Naive B cell (primary cell): ENCODE measurements at regions not wholly inside any gene's neighbourhood (a gene's known extent, or its start where the extent isn't known, plus 50 kb on each side); places are given as distances from the start of the nearest gene placed in this dataset.
"Not testable (repeated sequence)": the region's sequence is repeated elsewhere in the genome, so short reads cannot be mapped to it uniquely, and the experiment has no call there.

ENCODE experiments used
- ATAC-seq, 2 donors: fragments of 150-1000 bp; cut with Tn5 transposase; 2 replicates each; pipeline ENCODE4 v1.10.0; 2021; ENCODE audit warnings: low read depth in 2 of 2, mild to moderate bottlenecking in 2 of 2, moderate library complexity in 2 of 2
- DNase-seq: peaks from one replicate; pipeline ENCODE4 v3.0.0; 2022
- H3K27ac Mint-ChIP-seq, 6 donors: one replicate each; pipeline ENCODE4 v1.8.0; 2020 to 2022; ENCODE audit warnings: mild to moderate bottlenecking in 6 of 6, mixed read lengths in 6 of 6, moderate library complexity in 5 of 6, inconsistent platforms in 2 of 6
- H3K27me3 Mint-ChIP-seq, 3 donors: one replicate each; pipeline ENCODE4 v1.8.0; 2021 to 2022; ENCODE audit warnings: mixed read lengths in 3 of 3, mild to moderate bottlenecking in 1 of 3
- H3K36me3 Mint-ChIP-seq, 2 donors: one replicate each; pipeline ENCODE4 v1.8.0; 2020 to 2022; ENCODE audit warnings: mixed read lengths in 2 of 2, inconsistent platforms in 1 of 2, mild to moderate bottlenecking in 1 of 2
- H3K4me1 Mint-ChIP-seq, 3 donors: one replicate each; pipeline ENCODE4 v1.8.0; 2020 to 2022; ENCODE audit warnings: mixed read lengths in 3 of 3, inconsistent platforms in 1 of 3, mild to moderate bottlenecking in 1 of 3, moderate library complexity in 1 of 3
- H3K4me3 Mint-ChIP-seq, 8 donors: one replicate each; pipeline ENCODE4 v1.8.0; 2020 to 2022; ENCODE audit warnings: mild to moderate bottlenecking in 8 of 8, mixed read lengths in 8 of 8, moderate library complexity in 8 of 8, inconsistent platforms in 2 of 8
- H3K9me3 Mint-ChIP-seq, 7 donors: one replicate each; pipeline ENCODE4 v1.8.0; 2020 to 2022; ENCODE audit warnings: mixed read lengths in 7 of 7, mild to moderate bottlenecking in 5 of 7, inconsistent platforms in 2 of 7, moderate library complexity in 1 of 7

DNA sequence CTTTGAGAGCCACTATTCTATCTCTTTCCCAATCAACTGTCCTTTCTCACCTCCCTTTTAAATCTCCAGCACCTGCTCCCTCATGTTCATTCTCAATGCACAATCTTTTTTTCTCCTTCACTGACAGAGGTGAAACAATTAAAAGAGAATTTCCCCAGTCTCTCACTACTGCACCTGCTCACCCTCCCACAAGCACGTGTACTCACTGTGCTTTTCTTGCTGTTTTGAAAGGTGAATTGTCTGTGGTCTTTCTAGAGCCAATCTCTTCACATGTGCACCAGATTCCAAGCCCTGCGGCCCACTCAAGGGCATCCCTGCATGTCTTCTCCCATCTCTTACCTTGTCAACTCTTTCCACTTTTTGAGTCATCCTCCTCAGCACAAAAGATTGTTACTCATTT, 95.8 kb downstream of the SPDYE17 start:
- peak in 1 of 2 donors; percentile 63 for ATAC-seq
- not testable (repeated sequence) for H3K4me1 Mint-ChIP-seq, H3K9me3 Mint-ChIP-seq, DNase-seq, H3K27ac Mint-ChIP-seq, H3K36me3 Mint-ChIP-seq, H3K4me3 Mint-ChIP-seq
- H3K27me3 Mint-ChIP-seq: peaks cover 21 to 40% (median 36%) of the 10 kb centered on the region in 3 donors

DNA sequence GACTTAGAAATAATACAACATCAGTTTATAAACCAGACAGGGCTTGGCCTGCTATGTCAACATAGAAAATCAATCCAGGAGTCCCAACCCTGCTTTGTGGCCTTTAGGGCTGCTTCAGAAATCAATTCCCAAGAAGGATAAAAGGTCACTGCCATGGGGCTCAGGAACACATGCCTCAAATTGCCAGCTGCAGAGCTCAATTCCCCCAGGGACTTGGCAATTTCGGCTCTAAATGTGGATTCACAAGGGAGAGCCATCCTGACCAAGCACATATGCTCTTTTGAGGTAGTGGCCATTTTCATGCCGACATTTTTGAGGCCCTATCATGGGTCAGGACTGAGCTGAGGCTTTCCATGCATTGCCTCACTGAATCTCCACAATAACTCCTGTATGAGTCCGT, 97.5 kb downstream of the SPDYE17 start:
- not testable (repeated sequence) for H3K9me3 Mint-ChIP-seq, DNase-seq, ATAC-seq, H3K36me3 Mint-ChIP-seq, H3K4me1 Mint-ChIP-seq, H3K4me3 Mint-ChIP-seq
- Mint-ChIP-seq H3K27ac (peak overlapping the region in 1 of 6 donors; percentile 27), H3K27me3 (peaks cover 20 to 44% (median 34%) of the 10 kb centered on the region in 3 donors)

DNA sequence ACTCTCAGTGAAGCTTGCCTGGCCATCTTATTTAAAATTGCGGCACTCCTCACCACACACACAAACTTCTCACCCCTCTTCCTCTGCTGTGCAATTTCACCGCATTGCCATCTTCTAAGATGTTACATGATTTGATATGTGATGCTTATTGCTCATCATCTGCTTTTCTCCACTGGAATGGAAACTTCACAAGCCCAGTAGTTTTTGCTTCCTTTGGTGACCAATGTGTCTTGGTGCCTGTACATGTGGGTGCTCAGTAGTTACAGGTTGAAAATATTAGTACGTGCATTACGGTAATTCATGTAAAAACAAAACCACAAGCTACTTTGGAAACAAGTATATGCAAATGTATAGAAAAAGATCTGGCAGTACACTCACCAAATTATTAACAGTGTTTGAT, 99.2 kb downstream of the SPDYE17 start:
- not testable (repeated sequence) for H3K9me3 Mint-ChIP-seq, H3K4me3 Mint-ChIP-seq, ATAC-seq, H3K27ac Mint-ChIP-seq, H3K4me1 Mint-ChIP-seq, H3K36me3 Mint-ChIP-seq, DNase-seq
- peaks cover 22 to 48% (median 29%) of the 10 kb centered on the region in 3 donors for H3K27me3 Mint-ChIP-seq

DNA sequence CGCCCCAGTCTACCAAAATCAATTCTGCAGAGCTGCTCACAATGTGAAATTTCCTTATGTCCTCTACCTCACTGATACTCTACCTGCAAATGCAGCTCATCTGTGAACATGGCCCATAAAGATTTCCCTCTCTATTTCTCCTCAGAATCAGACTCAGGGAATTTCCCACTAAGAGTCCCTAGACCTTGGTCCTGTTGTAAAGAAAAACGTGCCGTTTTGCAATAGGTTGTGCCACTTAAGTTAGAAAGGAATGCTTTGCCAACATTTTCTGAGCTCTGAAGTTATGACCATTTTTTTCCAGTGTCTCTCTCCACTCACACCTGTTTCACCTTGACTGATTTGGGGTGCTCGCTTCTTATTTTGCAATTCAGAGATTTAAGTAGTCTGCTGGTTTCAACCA, 100.7 kb downstream of the SPDYE17 start:
- not testable (repeated sequence) for H3K4me1 Mint-ChIP-seq, H3K9me3 Mint-ChIP-seq, H3K4me3 Mint-ChIP-seq, ATAC-seq, H3K27ac Mint-ChIP-seq, H3K36me3 Mint-ChIP-seq, DNase-seq
- peaks cover 16 to 33% (median 18%) of the 10 kb centered on the region in 3 donors for H3K27me3 Mint-ChIP-seq

DNA sequence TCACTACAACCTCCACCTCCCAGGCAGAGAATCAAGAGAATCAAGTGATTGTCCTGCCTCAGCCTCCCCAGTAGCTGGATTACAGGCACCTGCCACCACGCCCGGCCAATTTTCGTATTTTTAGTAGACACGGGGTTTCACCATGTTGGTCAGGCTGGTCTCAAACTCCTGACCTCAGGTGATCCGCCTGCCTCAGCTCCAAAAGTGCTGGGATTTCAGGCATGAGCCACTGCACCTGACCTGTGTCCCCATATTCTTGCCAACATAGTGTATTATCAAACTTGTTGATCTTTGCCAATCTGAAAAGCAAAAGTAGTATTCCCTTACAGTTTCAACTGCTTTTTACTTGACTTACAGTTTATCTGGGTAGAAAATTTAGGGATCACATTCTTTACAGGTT, 101.7 kb downstream of the SPDYE17 start:
- not testable (repeated sequence) for H3K4me3 Mint-ChIP-seq, H3K4me1 Mint-ChIP-seq, H3K9me3 Mint-ChIP-seq, H3K27ac Mint-ChIP-seq, ATAC-seq, DNase-seq, H3K36me3 Mint-ChIP-seq
- H3K27me3 Mint-ChIP-seq: peaks cover 8 to 29% (median 18%) of the 10 kb centered on the region in 3 donors

DNA sequence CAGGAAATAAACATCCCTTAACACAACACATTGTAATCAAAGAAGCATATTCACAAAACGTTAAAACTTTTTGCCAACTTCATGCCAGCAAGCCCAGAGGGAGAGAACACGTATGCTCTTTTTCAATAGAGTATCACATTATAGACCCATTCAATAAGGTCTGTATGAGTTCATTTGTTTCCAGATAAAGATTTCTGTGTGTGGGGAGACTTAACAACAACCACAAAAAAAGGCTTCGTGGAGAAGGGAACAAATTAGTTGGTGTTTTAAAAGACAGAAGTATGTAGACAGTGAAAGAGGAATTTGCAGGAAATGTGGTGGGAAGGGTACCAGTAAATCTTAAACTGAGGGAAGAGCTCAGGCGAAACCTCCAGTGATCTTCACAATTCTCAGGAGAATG, 103.4 kb downstream of the SPDYE17 start:
- not testable (repeated sequence) for ATAC-seq, H3K27ac Mint-ChIP-seq, DNase-seq, H3K9me3 Mint-ChIP-seq, H3K36me3 Mint-ChIP-seq, H3K4me1 Mint-ChIP-seq, H3K4me3 Mint-ChIP-seq
- H3K27me3 Mint-ChIP-seq: peaks cover 13 to 24% (median 21%) of the 10 kb centered on the region in 3 donors

DNA sequence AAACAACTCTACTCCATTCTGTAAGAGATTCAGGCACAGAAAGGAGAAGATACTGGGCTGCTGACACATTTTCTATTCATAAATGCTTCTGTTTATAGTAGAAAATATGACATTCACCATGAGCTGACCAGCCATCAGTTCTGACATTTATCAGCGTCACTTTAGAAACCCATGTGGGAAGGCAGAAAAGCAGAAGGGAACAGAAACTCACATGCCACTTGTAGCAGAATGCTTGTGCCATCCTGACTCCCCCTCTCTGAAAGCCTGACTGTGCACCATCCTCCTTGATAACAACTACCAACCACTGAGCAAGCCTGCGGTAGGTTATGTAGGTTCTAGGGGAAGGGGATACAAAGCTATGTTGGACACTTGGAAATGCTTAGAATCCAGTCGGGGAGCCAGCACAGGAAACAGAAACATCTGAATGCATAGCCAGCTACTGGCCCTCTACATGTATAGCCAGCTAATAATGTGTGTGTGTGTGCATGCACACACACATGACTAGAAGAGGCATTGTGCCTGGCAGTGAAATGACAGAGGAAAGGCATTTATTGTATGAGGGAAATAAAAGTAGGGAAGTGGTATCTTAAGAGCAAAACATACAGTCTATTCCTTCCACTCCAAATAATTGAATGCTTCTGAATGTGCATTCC, 104.3 kb downstream of the SPDYE17 start:
- H3K4me3 Mint-ChIP-seq, ATAC-seq, H3K4me1 Mint-ChIP-seq, DNase-seq, H3K9me3 Mint-ChIP-seq, H3K27ac Mint-ChIP-seq, H3K36me3 Mint-ChIP-seq: not testable (repeated sequence)
- H3K27me3 Mint-ChIP-seq: peaks cover 12 to 22% (median 18%) of the 10 kb centered on the region in 3 donors

DNA sequence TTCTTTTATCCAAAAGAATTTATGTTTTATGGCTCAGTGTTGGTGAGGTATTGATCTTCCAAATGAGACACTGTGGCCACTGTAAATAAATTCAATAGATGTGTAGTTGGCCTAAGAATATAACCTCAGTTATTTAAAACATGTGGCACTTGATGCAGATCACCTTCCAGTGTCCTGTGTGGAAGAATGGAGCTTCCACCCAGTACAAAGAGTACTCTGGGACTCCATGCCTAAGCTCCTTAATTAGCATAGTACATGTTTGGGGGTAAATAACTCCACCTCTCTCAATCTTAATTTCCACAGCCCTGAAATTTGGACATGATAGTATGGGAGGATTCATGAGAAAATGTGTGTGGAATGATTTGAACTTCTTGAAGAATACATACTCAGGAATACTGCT, 105.7 kb downstream of the SPDYE17 start:
- not testable (repeated sequence) for DNase-seq, H3K4me3 Mint-ChIP-seq

DNA sequence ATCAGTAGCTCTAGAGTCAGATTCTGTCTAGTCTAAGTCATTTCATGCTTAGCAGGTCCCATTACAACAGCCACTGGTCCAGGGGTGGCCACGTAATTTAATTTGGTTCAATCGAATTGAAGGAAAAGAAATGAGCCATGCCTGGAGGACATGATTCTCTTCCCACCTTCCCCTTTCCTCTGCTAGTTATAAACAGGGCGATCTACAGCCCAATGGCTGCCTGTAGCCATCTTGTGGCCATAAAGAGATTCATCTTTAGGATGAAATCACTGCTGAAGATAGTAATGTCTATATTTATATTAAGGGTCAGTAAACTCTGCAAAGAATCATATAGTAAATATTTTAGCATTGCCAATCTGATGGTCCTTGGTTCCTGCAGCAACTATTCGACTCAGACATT, 107.4 kb downstream of the SPDYE17 start:
- H3K36me3 Mint-ChIP-seq, H3K4me1 Mint-ChIP-seq, ATAC-seq, H3K4me3 Mint-ChIP-seq, H3K9me3 Mint-ChIP-seq, H3K27ac Mint-ChIP-seq, DNase-seq: not testable (repeated sequence)
- H3K27me3 Mint-ChIP-seq: peaks cover 15 to 30% (median 21%) of the 10 kb centered on the region in 3 donors

More for the DNA sequence above, 105.7 kb downstream of the SPDYE17 start:
- not testable (repeated sequence) for H3K36me3 Mint-ChIP-seq, H3K9me3 Mint-ChIP-seq, ATAC-seq, H3K4me1 Mint-ChIP-seq
- Mint-ChIP-seq H3K27ac (peak overlapping the region in 1 of 6 donors; percentile 15), H3K27me3 (peaks cover 15 to 27% (median 23%) of the 10 kb centered on the region in 3 donors)

DNA sequence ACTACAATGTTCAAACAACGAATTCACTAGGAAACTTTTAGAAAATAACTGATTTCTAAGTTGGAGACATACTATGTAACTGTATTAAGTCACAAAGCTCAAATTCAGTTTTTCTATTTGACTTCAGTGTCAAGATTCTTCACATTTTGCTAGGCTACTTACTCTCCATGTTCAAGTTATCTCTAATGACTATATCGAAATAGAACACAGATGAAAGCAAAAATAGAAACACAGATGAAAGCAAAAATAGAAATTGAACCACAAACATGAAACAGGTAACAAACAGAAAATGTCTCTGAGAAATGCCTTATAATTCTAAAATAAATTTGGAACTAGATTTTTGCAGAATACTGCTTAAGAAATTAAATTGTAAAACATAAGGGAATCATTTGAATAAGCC, 113.5 kb downstream of the SPDYE17 start:
- DNase-seq, H3K4me3 Mint-ChIP-seq, H3K36me3 Mint-ChIP-seq, H3K9me3 Mint-ChIP-seq, H3K4me1 Mint-ChIP-seq, ATAC-seq, H3K27ac Mint-ChIP-seq: not testable (repeated sequence)
- H3K27me3 Mint-ChIP-seq: peaks cover 8 to 14% (median 10%) of the 10 kb centered on the region in 3 donors

DNA sequence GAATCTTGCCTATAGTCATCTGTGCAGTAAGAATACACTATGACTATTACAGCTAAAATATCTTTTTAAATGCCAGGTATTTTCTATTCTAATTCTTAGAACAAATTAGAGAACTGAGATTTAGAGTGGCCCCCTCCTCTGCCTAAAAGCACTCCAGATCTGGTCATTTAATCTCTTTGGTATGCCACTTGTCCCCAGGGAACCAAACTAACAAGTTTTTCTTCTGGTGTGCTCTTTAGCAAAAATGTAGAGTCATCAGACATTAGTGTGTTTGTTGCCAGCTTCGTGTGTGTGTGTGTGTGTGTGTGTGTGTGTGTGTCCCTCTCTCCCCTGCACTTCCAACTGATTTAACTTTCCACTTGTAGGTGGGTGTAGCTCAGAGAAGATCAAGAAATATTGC, 117.8 kb downstream of the SPDYE17 start:
- not testable (repeated sequence) for H3K27me3 Mint-ChIP-seq, ATAC-seq, H3K9me3 Mint-ChIP-seq, DNase-seq, H3K4me1 Mint-ChIP-seq, H3K27ac Mint-ChIP-seq, H3K36me3 Mint-ChIP-seq, H3K4me3 Mint-ChIP-seq

DNA sequence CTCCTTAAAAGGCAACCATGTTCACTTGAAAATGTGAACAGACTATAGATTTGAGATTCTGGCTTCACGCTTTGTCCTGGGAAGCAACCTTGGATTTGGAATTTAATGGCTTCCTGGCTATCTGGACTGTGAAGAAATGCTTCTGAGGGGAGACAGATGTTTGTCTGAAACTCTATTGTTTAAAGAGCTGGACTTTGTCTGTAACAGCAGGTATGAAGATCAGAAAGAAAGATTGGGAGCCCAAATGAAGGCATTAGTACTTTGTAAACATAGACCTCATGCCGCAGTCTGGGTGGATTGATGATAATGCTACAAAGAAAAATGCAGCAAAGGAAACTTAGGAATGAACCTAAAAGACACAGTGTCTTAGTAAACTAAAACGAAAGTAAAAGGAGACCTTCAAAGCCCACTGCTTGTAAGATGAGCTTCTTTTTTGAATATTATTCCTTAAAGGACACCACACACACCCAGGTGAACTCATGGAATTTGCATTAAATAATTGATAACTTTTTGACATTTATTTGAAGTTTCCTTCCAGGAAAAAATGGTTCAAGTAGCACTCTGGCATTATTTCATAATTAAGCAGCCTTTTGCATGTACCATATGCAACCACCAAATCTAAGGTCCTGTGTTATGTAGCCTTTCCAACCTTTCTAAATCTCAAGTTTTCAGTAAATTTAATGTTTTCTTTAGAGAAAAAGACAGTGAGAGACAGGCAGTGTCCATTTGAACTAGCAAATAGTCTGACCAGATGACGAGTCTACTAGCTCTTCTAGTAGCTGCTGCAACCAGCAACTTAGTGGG, 119.9 kb downstream of the SPDYE17 start:
- ATAC-seq, H3K9me3 Mint-ChIP-seq, DNase-seq, H3K4me1 Mint-ChIP-seq, H3K27me3 Mint-ChIP-seq, H3K36me3 Mint-ChIP-seq, H3K27ac Mint-ChIP-seq: not testable (repeated sequence)
- peak overlapping the region in 1 of 8 donors; percentile 12 for H3K4me3 Mint-ChIP-seq

DNA sequence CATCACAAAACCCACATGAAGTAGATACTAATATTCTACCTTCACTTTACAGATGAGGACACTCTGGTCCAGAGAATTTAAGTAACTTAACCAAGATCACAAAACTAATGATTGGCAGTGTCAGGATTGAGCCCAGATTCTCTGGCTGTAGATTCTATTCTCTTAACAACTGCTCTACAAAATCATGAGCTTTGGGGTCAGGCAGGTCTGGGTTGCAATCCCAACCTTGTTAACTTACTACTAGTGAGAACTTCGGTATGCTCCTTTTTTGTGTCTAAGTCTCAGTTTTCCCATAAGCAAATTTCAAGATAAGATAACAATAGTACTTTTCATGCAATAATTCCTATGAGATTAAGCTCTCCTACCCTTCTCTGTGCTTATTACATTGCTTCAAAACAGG, 127.5 kb downstream of the SPDYE17 start:
- H3K27ac Mint-ChIP-seq, H3K4me3 Mint-ChIP-seq, H3K36me3 Mint-ChIP-seq, ATAC-seq, DNase-seq, H3K9me3 Mint-ChIP-seq, H3K27me3 Mint-ChIP-seq, H3K4me1 Mint-ChIP-seq: not testable (repeated sequence)
